NCI-H1694 treated with DMSO at 0.1 percent for 48 hours (cell line): ENCODE measurements at regions not wholly inside any gene's neighbourhood (a gene's known extent, or its start where the extent isn't known, plus 50 kb on each side); places are given as distances from the start of the nearest gene placed in this dataset.
"Not testable (repeated sequence)": the region's sequence is repeated elsewhere in the genome, so short reads cannot be mapped to it uniquely, and the experiment has no call there.

Experiments
- DNase-seq: peaks from one replicate; lab custom pipeline; 2025; lab: John Stamatoyannopoulos, UW

- DNase-seq, result no peak
Measured at GRCh38 chr4:124053872-124054538, 657.4 kb downstream of the SPRY1 start.

GRCh38 chr4:124055336-124055735, 657.2 kb downstream of the ANKRD50 start:
- no peak for DNase-seq

GRCh38 chr4:124055896-124056295, 656.6 kb downstream of the ANKRD50 start:
- no peak for DNase-seq

GRCh38 chr4:124060261-124060918, 652.1 kb downstream of the ANKRD50 start:
- DNase-seq, result no peak

GRCh38 chr4:124061413-124061812, 651.1 kb downstream of the ANKRD50 start:
- DNase-seq, result no peak

- DNase-seq, result no peak
Measured at GRCh38 chr4:124065422-124065821, 647.1 kb downstream of the ANKRD50 start.

- DNase-seq, result no peak
Measured at GRCh38 chr4:124065936-124066335, 646.6 kb downstream of the ANKRD50 start.

GRCh38 chr4:124066595-124066994, 645.9 kb downstream of the ANKRD50 start:
- no peak for DNase-seq

GRCh38 chr4:124067046-124067445, 645.5 kb downstream of the ANKRD50 start:
- no peak for DNase-seq

- no peak for DNase-seq
Measured at GRCh38 chr4:124070688-124071484, 641.6 kb downstream of the ANKRD50 start.

GRCh38 chr4:124075276-124075675, 637.3 kb downstream of the ANKRD50 start:
- DNase-seq, result not testable (repeated sequence)

GRCh38 chr4:124079174-124079780, 633.3 kb downstream of the ANKRD50 start:
- no peak for DNase-seq

GRCh38 chr4:124083711-124084110, 628.8 kb downstream of the ANKRD50 start:
- no peak for DNase-seq

- no peak for DNase-seq
Measured at GRCh38 chr4:124085561-124086180, 626.9 kb downstream of the ANKRD50 start.

GRCh38 chr4:124090021-124090420, 622.5 kb downstream of the ANKRD50 start:
- no peak for DNase-seq

- DNase-seq, result no peak
Measured at GRCh38 chr4:124092101-124092500, 620.4 kb downstream of the ANKRD50 start.

- no peak for DNase-seq
Measured at GRCh38 chr4:124092541-124092984, 620.0 kb downstream of the ANKRD50 start.

- no peak for DNase-seq
Measured at GRCh38 chr4:124095621-124096020, 616.9 kb downstream of the ANKRD50 start.

GRCh38 chr4:124096290-124096689, 616.2 kb downstream of the ANKRD50 start:
- no peak for DNase-seq

GRCh38 chr4:124097447-124097846, 615.1 kb downstream of the ANKRD50 start:
- DNase-seq, result no peak

- DNase-seq, result no peak
Measured at GRCh38 chr4:124104101-124104500, 608.4 kb downstream of the ANKRD50 start.

GRCh38 chr4:124104628-124105027, 607.9 kb downstream of the ANKRD50 start:
- DNase-seq, result no peak
